ENCODE measurements at regions not wholly inside any gene's neighbourhood (a gene's known extent, or its start where the extent isn't known, plus 50 kb on each side); places are given as distances from the start of the nearest gene placed in this dataset.

- TF ChIP-seq ZNF532 (CRISPR knock-in tag; IDR thresholded peaks at IDR 0.05; ENCODE audit: borderline replicate concordance) (no peak), ZNF232 (CRISPR knock-in tag; IDR thresholded peaks at IDR 0.05) (no peak), OVOL2 (CRISPR knock-in tag; IDR thresholded peaks at IDR 0.05; ENCODE audit: borderline replicate concordance) (no peak), ATF3 (CRISPR knock-in tag; conservative IDR thresholded peaks at IDR 0.05) (no peak), E2F4 (CRISPR knock-in tag; IDR thresholded peaks at IDR 0.05; ENCODE audit: borderline replicate concordance, low read depth) (no peak), GTF2I (CRISPR knock-in tag; conservative IDR thresholded peaks at IDR 0.05) (no peak), ZNF138 (CRISPR knock-in tag; conservative IDR thresholded peaks at IDR 0.05) (no peak), TP53 (CRISPR knock-in tag; IDR thresholded peaks at IDR 0.05) (no peak), SP1 (CRISPR knock-in tag; conservative IDR thresholded peaks at IDR 0.05) (no peak)
Observed at GRCh38 chr4:13292372-13292771, 191.8 kb downstream of the RAB28 start (continued).

GRCh38 chr4:13289391-13289790 is 194.7 kb downstream of the RAB28 start:
- H3K27ac Mint-ChIP-seq: no peak overlapping the region
- CTCF ChIA-PET: no interaction called here

GRCh38 chr4:13285336-13285735 is 198.8 kb downstream of the RAB28 start:
- ChIA-PET POLR2A (no interaction called here), CTCF (no interaction called here)
- peaks cover 7% of the 10 kb centered on the region for H3K36me3 Mint-ChIP-seq
- no peak overlapping the region for H3K27ac Mint-ChIP-seq
- no peaks in the 10 kb centered on the region for H3K27me3 Mint-ChIP-seq (ENCODE audit: low read depth)
- no peaks in the 10 kb centered on the region for H3K4me1 Mint-ChIP-seq
- DNase-seq (ENCODE audit: low spot score) (no peak), ATAC-seq (no peak)
- H3K4me3 Mint-ChIP-seq: no peak overlapping the region
- H3K9me3 Mint-ChIP-seq: peaks cover 47% of the 10 kb centered on the region
- no peak for TF ChIP-seq MAX (CRISPR knock-in tag; IDR thresholded peaks at IDR 0.05)
- TF ChIP-seq TEAD4 (CRISPR knock-in tag; IDR thresholded peaks at IDR 0.05): no peak
- TF ChIP-seq FOXJ3 (CRISPR knock-in tag; IDR thresholded peaks at IDR 0.05; ENCODE audit: borderline replicate concordance): no peak
- TF ChIP-seq OVOL2 (CRISPR knock-in tag; IDR thresholded peaks at IDR 0.05; ENCODE audit: borderline replicate concordance): no peak
- TF ChIP-seq HMGXB4 (CRISPR knock-in tag; IDR thresholded peaks at IDR 0.05): no peak
- no peak for TF ChIP-seq GTF2I (CRISPR knock-in tag; conservative IDR thresholded peaks at IDR 0.05)
- no peak for TF ChIP-seq MYBL2 (CRISPR knock-in tag; IDR thresholded peaks at IDR 0.05)
- TF ChIP-seq FOXK1 (CRISPR knock-in tag; IDR thresholded peaks at IDR 0.05): no peak
- no peak for TF ChIP-seq MLX (CRISPR knock-in tag; IDR thresholded peaks at IDR 0.05)
- TF ChIP-seq NR3C1 (CRISPR knock-in tag; conservative IDR thresholded peaks at IDR 0.05; ENCODE audit: low read depth): no peak

More at GRCh38 chr4:13289391-13289790, 194.7 kb downstream of the RAB28 start:
- Mint-ChIP-seq H3K4me1 (no peaks in the 10 kb centered on the region), H3K36me3 (peaks cover 7% of the 10 kb centered on the region), H3K9me3 (peaks cover 53% of the 10 kb centered on the region), H3K4me3 (no peak overlapping the region), H3K27me3 (ENCODE audit: low read depth) (no peaks in the 10 kb centered on the region)
- POLR2A ChIA-PET: no interaction called here
- no peak for TF ChIP-seq PRDM15 (CRISPR knock-in tag; IDR thresholded peaks at IDR 0.05)
- no peak for TF ChIP-seq CREB1 (CRISPR knock-in tag; IDR thresholded peaks at IDR 0.05)
- ATAC-seq (no peak), DNase-seq (ENCODE audit: low spot score) (no peak)
